K562 (cell line): ENCODE measurements at regions not wholly inside any gene's neighbourhood (a gene's known extent, or its start where the extent isn't known, plus 50 kb on each side); places are given as distances from the start of the nearest gene placed in this dataset.

Experiments used
- ATAC-seq: fragments of 200-7000 bp; cut with Tn5 transposase; 3 replicates; pipeline ENCODE4 v1.9.1; 2020; ENCODE audit warnings: moderate library complexity
- BruUV-seq: library from RNA; stranded (reverse); fragments of 400-500 nt; replicated peaks from 2 replicates; lab custom pipeline; 2021; lab: Mats Ljungman, UMichigan
- CTCF ChIA-PET: fragments of 300-600 bp; formaldehyde crosslinking; extraction: SDS; loops from one replicate; lab custom pipeline; 2021; ENCODE audit warnings: low intra/inter-chr PET ratio; lab: Yijun Ruan, JAX
- POLR2A ChIA-PET: fragments of 300-600, 350-650 bp; sonication (Branson Sonifier 250); formaldehyde crosslinking; extraction: SDS; loops from one replicate; lab custom pipeline; 2021; ENCODE audit warnings: antibody characterized with exemption, inconsistent platforms; lab: Yijun Ruan, JAX
- DNase-seq, 4 experiments: peaks; one replicate each; pipeline versions ENCODE4 v3.0.0 to v3.0.0-alpha.2; 2011 to 2018; ENCODE audit warnings: low spot score in 3 of 4, mixed read lengths in 3 of 4; ENCODE audit errors: extremely low read depth in 1 of 4
- FAIRE-seq: peaks from 2 replicates; lab custom pipeline; 2011; peaks lifted over from hg19 to GRCh38; lab: Jason Lieb, UNC
- H2AFZ ChIP-seq: 2 replicates; pipeline ENCODE4 v1.6.0; 2011; ENCODE audit warnings: low read depth, low read length, control low read depth, inconsistent platforms
- H3K27ac ChIP-seq: fragments of 200-600 bp; 3 replicates; pipeline ENCODE4 v1.8.0; 2011; ENCODE audit warnings: low read depth, mild to moderate bottlenecking, control low read depth, inconsistent platforms, low read length, moderate library complexity, mixed read lengths; ENCODE audit errors: extremely low read depth
- H3K27me3 ChIP-seq, 2 experiments: fragments of 300-600 bp in 1 of 2; 2 replicates in 1 of 2; 3 replicates in 1 of 2; pipeline versions ENCODE4 v1.6.0 to v1.8.0; 2011; ENCODE audit warnings: inconsistent platforms in 2 of 2, low read length in 2 of 2, mild to moderate bottlenecking in 1 of 2, mixed read lengths in 1 of 2, moderate library complexity in 1 of 2; ENCODE audit not compliant: control insufficient read depth in 2 of 2, insufficient read depth in 2 of 2
- H3K36me3 ChIP-seq: fragments of 300-600 bp; 3 replicates; pipeline ENCODE4 v1.8.0; 2011; ENCODE audit warnings: mild to moderate bottlenecking, low read length, inconsistent platforms; ENCODE audit not compliant: control insufficient read depth, insufficient read depth
- H3K4me1 ChIP-seq, 2 experiments: fragments of 200-600 bp in 1 of 2; replicated peaks in 1 of 2; 2 replicates in 1 of 2; 3 replicates in 1 of 2; pipeline versions ENCODE4 v1.5.1 to v1.8.0; 2011; ENCODE audit warnings: inconsistent platforms in 2 of 2, low read length in 2 of 2, mild to moderate bottlenecking in 1 of 2, mixed read lengths in 1 of 2, moderate library complexity in 1 of 2; ENCODE audit not compliant: control insufficient read depth in 2 of 2, insufficient read depth in 2 of 2
- H3K4me2 ChIP-seq: 2 replicates; pipeline ENCODE4 v1.6.1; 2011; ENCODE audit warnings: low read length, control low read depth, inconsistent platforms, mixed read lengths; ENCODE audit not compliant: insufficient read depth
- H3K4me3 ChIP-seq: fragments of 200-600 bp; sonication (generic), shearing (Covaris generic); 2 replicates; pipeline ENCODE4 v1.5.1; 2016; ENCODE audit warnings: control low read depth, inconsistent platforms
- H3K79me2 ChIP-seq: fragments of 200-600 bp; 3 replicates; pipeline ENCODE4 v1.8.0; 2011; ENCODE audit warnings: low read length, inconsistent platforms; ENCODE audit not compliant: control insufficient read depth, insufficient read depth
- H3K9ac ChIP-seq, 2 experiments: 2 replicates each; pipeline versions ENCODE4 v1.6.0 to v1.6.1; 2011; ENCODE audit warnings: low read depth in 2 of 2, low read length in 2 of 2, control low read depth in 1 of 2, inconsistent platforms in 1 of 2, mild to moderate bottlenecking in 1 of 2, mixed read lengths in 1 of 2; ENCODE audit not compliant: insufficient read depth in 1 of 2
- H3K9me1 ChIP-seq: one replicate; pipeline ENCODE4 v1.6.0; 2011; ENCODE audit warnings: inconsistent platforms, mild to moderate bottlenecking, low read length, moderate library complexity; ENCODE audit not compliant: control insufficient read depth, insufficient read depth
- H3K9me3 ChIP-seq: replicated peaks from 2 replicates; pipeline ENCODE4 v1.5.1; 2011; ENCODE audit warnings: low read depth, low read length, inconsistent platforms; ENCODE audit not compliant: control insufficient read depth, insufficient read depth
- H4K20me1 ChIP-seq: replicated peaks from 2 replicates; pipeline ENCODE4 v1.6.1; 2011; ENCODE audit warnings: low read length, inconsistent platforms, mixed read lengths; ENCODE audit not compliant: control insufficient read depth, insufficient read depth
- ARID3B ChIP-seq: fragments of 250-450 bp; sonication (Bioruptor Pico); IDR thresholded peaks from 2 replicates; pipeline ENCODE4 v1.4.0; 2020; ENCODE audit warnings: borderline replicate concordance
- E4F1 ChIP-seq: fragments of 250-450 bp; sonication (Bioruptor Pico); IDR thresholded peaks from 2 replicates; pipeline ENCODE4 v1.5.0; 2021; ENCODE audit warnings: mild to moderate bottlenecking, borderline replicate concordance
- JUNB ChIP-seq: fragments of 450-650 bp; formaldehyde crosslinking; conservative IDR thresholded peaks from 2 replicates; pipeline ENCODE4 v1.4.0; 2020; ENCODE audit warnings: mild to moderate bottlenecking
- NFIC ChIP-seq: fragments of 450-650 bp; IDR thresholded peaks from 2 replicates; pipeline ENCODE4 v1.6.1; 2017; ENCODE audit warnings: mild to moderate bottlenecking, inconsistent platforms
- NRF1 ChIP-seq, 2 experiments: fragments of 450-650 bp; IDR thresholded peaks in 1 of 2; conservative IDR thresholded peaks in 1 of 2; 2 replicates each; pipeline ENCODE4 v1.6.1; 2014; ENCODE audit warnings: mild to moderate bottlenecking in 2 of 2
- PCBP1 ChIP-seq: fragments of 200-400 bp; formaldehyde crosslinking; IDR thresholded peaks from 2 replicates; pipeline ENCODE4 v1.6.1; 2018; ENCODE audit warnings: mild to moderate bottlenecking, low read depth, low read length; ENCODE audit not compliant: poor library complexity, severe bottlenecking
- PHB2 ChIP-seq: fragments of 450-650 bp; IDR thresholded peaks from 2 replicates; pipeline ENCODE4 v1.6.1; 2017; ENCODE audit warnings: low read depth
- PHF21A ChIP-seq: fragments of 450-650 bp; IDR thresholded peaks from 2 replicates; pipeline ENCODE4 v1.6.1; 2017; ENCODE audit warnings: low read depth, borderline replicate concordance
- SMARCE1 ChIP-seq: fragments of 450-650 bp; IDR thresholded peaks from 2 replicates; pipeline ENCODE4 v1.7.1; 2016; ENCODE audit warnings: mild to moderate bottlenecking
- SUPT5H ChIP-seq: fragments of 450-650 bp; IDR thresholded peaks from 2 replicates; pipeline ENCODE4 v1.6.1; 2016
- ZKSCAN3 ChIP-seq: fragments of 250-450 bp; sonication (Bioruptor Pico); IDR thresholded peaks from 2 replicates; pipeline ENCODE4 v1.4.0; 2020
- ZNF197 ChIP-seq: fragments of 200-800 bp; sonication (Bioruptor generic); IDR thresholded peaks from 2 replicates; pipeline ENCODE4 v1.6.1; 2016; ENCODE audit warnings: low read depth, missing genetic modification characterization, missing compliant biosample characterization
- ZNF764 ChIP-seq: fragments of 250-450 bp; sonication (Bioruptor Pico); IDR thresholded peaks from 2 replicates; pipeline ENCODE4 v1.4.0; 2020; ENCODE audit warnings: low read depth, mild to moderate bottlenecking, moderate library complexity
- WGBS: fragments of 100-300 bp; shearing (Covaris generic); methylation state at CpG from one replicate; pipeline ENCODE4 v1.1.6; 2016; ENCODE audit warnings: low coverage, mixed read lengths; ENCODE audit not compliant: insufficient coverage; ENCODE audit errors: missing lambda C conversion rate; 5-methylcytosine and 5-hydroxymethylcytosine counted together
- in situ Hi-C: fragments of 300-500 bp; cut with MboI; formaldehyde crosslinking; loops from 4 replicates; pipeline ENCODE4 v1.15.0; 2018; ENCODE audit warnings: inconsistent platforms, mixed read lengths
- intact Hi-C: fragments of 100-400 bp; cut with micrococcal nuclease; formaldehyde crosslinking; loops from 2 replicates; pipeline ENCODE4 v1.14.2; 2022

DNA sequence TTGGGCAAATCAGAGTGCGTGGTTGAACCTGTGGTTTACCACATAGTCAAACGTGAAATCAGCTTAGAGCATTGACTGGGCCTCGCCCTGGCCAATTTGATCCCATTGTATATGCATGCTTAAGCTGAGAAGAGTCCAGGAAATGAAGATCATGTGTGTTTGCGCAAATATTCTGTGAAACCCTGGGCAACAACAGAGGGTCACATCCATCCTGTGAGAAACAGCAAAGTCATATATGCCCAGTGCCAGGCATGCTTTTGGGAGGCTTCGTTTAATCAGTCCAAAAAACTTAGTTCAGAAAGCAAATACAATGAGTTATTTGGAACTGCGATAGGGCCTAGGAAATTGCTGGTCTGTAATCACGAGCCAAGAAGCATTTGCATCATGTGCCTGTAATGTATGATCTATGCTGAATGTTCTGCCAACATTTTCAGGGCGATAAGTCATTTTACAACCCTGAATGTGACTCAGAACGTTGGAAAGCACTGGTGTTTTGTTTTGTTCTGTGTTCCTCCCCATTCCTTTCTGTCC, 412.1 kb upstream of the CELF2 start:
- no peaks in the 10 kb centered on the region for H3K79me2 ChIP-seq
- under 1% methylated on average over 9 of the region's 9 CpGs for WGBS
- no peak overlapping the region for H3K4me2 ChIP-seq
- BruUV-seq = no TSS peak
- no peaks in the 10 kb centered on the region for H3K36me3 ChIP-seq
- POLR2A ChIA-PET = interaction anchor here (0.6 kb wide), 1 partner anchor 1402 kb away, joined by 3 read pairs; no protein-coding TSS in a partner anchor
- H3K9ac ChIP-seq = no peak overlapping the region
- no peaks in the 10 kb centered on the region for H4K20me1 ChIP-seq
- H3K9me3 ChIP-seq = no peaks in the 10 kb centered on the region
- no peaks in the 10 kb centered on the region for H3K9me1 ChIP-seq
- intact Hi-C loops = no loop called here
- FAIRE-seq (no peak), DNase-seq (no peak), ATAC-seq (no peak)
- H3K27ac ChIP-seq = no peak overlapping the region
- in situ Hi-C loops = no loop called here
- no peaks in the 10 kb centered on the region for H3K27me3 ChIP-seq
- H3K4me3 ChIP-seq = no peak overlapping the region
- CTCF ChIA-PET = no interaction called here
- no peaks in the 10 kb centered on the region for H3K4me1 ChIP-seq
- no peak for TF ChIP-seq ZNF197 (CRISPR knock-in tag)
- no peak for TF ChIP-seq NRF1 (conservative IDR thresholded peaks at IDR 0.05 in 1 of 2, IDR thresholded peaks at IDR 0.05 in 1 of 2)
- no peak overlapping the region for H2AFZ ChIP-seq

DNA sequence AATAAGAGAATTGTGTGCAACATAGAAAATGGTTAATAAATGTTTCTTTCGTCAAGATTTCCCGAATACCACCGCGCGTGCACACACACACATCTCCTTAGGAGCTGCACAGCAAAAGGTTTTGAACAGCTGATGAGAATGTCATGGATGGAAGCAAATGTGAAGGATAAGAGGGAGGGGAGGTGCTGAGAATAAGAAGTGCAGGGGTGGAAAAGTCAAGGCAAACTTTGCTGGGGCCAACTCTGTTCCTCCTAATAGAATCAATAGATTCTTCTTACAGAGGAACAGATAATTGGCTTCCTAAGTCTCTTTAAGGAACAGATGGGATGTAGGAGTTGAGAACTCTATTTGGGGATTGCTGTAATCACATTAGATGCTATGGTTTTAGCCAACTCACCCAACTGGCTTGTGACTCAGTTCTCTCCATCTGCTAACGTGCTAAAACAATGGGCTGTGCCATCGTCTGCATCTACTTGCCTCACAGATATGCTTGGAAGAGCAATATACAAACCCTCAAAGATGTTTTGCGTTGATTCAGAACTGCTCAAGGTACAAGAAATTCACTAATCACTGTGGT, 408.2 kb upstream of the CELF2 start:
- no peak for FAIRE-seq
- DNase-seq = no peak
- no peak for ATAC-seq
- Histone ChIP-seq H3K27me3 (no peaks in the 10 kb centered on the region), H2AFZ (no peak overlapping the region), H3K9ac (no peak overlapping the region), H3K4me3 (no peak overlapping the region), H3K4me2 (no peak overlapping the region), H3K9me3 (no peaks in the 10 kb centered on the region), H3K9me1 (no peaks in the 10 kb centered on the region), H3K4me1 (no peaks in the 10 kb centered on the region), H3K27ac (no peak overlapping the region), H4K20me1 (no peaks in the 10 kb centered on the region), H3K79me2 (no peaks in the 10 kb centered on the region), H3K36me3 (no peaks in the 10 kb centered on the region)
- no TSS peak for BruUV-seq
- ChIA-PET CTCF (no interaction called here), POLR2A (no interaction called here)
- in situ Hi-C loops = no loop called here
- intact Hi-C loops = no loop called here
- under 1% methylated on average over 8 of the region's 8 CpGs for WGBS
- TF ChIP-seq ZNF764 (CRISPR knock-in tag) (no peak), PCBP1 (no peak), JUNB (CRISPR knock-in tag) (no peak), SUPT5H (no peak), E4F1 (no peak), NFIC (no peak), PHB2 (no peak), ZKSCAN3 (no peak), ARID3B (CRISPR knock-in tag) (no peak), PHF21A (no peak), SMARCE1 (no peak)
